Dedifferentiated amniotic fluid mesenchymal stem cell (primary cell): ENCODE measurements at regions not wholly inside any gene's neighbourhood (a gene's known extent, or its start where the extent isn't known, plus 50 kb on each side); places are given as distances from the start of the nearest gene placed in this dataset.

Experiments used
- DNase-seq: peaks from one replicate; pipeline ENCODE4 v3.0.0-alpha.2; 2016; ENCODE audit errors: extremely low spot score

GRCh38 chr5:142474431-142475094 is 149.7 kb upstream of the SPRY4 start:
- peak; percentile 63 for DNase-seq

- DNase-seq, result no peak
These were observed 148.2 kb upstream of the SPRY4 start for GRCh38 chr5:142473038-142473437.

GRCh38 chr5:142472306-142472951 is 147.6 kb upstream of the SPRY4 start:
- peak; percentile 70 for DNase-seq

- no peak for DNase-seq
These were observed 141.6 kb upstream of the SPRY4 start for GRCh38 chr5:142466195-142466971.

- no peak for DNase-seq
These were observed 140.7 kb upstream of the SPRY4 start for GRCh38 chr5:142465476-142465875.

GRCh38 chr5:142463904-142464303 is 139.1 kb upstream of the SPRY4 start:
- DNase-seq, result no peak

GRCh38 chr5:142461028-142461590 is 136.3 kb upstream of the SPRY4 start:
- no peak for DNase-seq

GRCh38 chr5:142459209-142459608 is 134.4 kb upstream of the SPRY4 start:
- DNase-seq, result no peak

- no peak for DNase-seq
These were observed 131.0 kb upstream of the SPRY4 start for GRCh38 chr5:142455856-142456255.

GRCh38 chr5:142453932-142454331 is 129.1 kb upstream of the SPRY4 start:
- DNase-seq, result no peak

- no peak for DNase-seq
These were observed 125.6 kb upstream of the SPRY4 start for GRCh38 chr5:142450419-142450818.

GRCh38 chr5:142447887-142448286 is 123.1 kb upstream of the SPRY4 start:
- DNase-seq, result no peak

GRCh38 chr5:142446960-142447279 is 122.1 kb upstream of the SPRY4 start:
- DNase-seq, result no peak

- no peak for DNase-seq
These were observed 121.5 kb upstream of the SPRY4 start for GRCh38 chr5:142446131-142446959.

GRCh38 chr5:142445266-142445665 is 120.4 kb upstream of the SPRY4 start:
- DNase-seq, result no peak

- no peak for DNase-seq
These were observed 116.8 kb upstream of the SPRY4 start for GRCh38 chr5:142441616-142442015.

- DNase-seq, result no peak
These were observed 114.5 kb upstream of the SPRY4 start for GRCh38 chr5:142439207-142439860.

- DNase-seq, result no peak
These were observed 113.8 kb upstream of the SPRY4 start for GRCh38 chr5:142438573-142438972.

GRCh38 chr5:142437563-142437962 is 112.7 kb upstream of the SPRY4 start:
- DNase-seq, result no peak

GRCh38 chr5:142435410-142436115 is 110.7 kb upstream of the SPRY4 start:
- no peak for DNase-seq

GRCh38 chr5:142434322-142434612 is 109.4 kb upstream of the SPRY4 start:
- no peak for DNase-seq
